ENCODE measurements at regions not wholly inside any gene's neighbourhood (a gene's known extent, or its start where the extent isn't known, plus 50 kb on each side); places are given as distances from the start of the nearest gene placed in this dataset.

DNA sequence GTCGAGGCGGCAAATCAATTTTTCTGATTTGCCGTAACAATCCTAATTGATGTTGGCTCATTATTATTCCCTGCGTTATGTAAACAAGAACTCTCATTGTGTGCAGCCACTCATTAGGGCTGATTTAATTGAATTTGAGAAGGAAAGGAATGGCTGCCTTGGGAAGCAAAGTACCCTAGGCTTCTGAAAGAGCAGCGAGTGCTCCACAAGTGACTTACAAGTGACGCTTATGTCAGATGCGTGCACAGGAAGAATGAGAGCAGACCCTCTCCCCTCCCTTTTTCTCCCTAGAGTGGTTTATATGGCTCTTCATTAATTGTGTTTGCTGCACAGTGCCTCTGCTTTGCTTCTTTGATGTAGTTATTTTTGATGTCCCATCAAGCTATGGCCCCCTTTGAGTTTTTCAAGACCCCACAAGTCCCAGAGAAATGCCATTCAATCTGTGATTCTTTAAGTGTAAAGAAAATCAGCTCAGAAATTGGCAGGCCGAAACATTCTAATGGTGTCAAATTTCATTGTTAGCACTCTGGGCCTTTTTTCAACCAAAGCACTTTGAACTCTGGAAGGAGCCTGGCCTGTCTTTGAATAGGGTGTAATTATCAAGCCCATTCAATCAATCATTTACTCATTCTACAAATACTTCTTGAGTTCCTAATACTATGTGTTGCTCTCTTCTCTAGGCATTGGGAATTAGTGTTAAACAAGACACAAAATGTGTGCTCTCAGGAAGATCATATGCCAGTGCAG is 86.8 kb upstream of the VAV3 start (continued):
- 0 out of 2 replicates have a peak, but pooled peaks have one; percentile 22 for TF ChIP-seq ZNF629 (CRISPR knock-in tag; conservative IDR thresholded peaks at IDR 0.05)
- no peak for TF ChIP-seq HDAC2 (CRISPR knock-in tag; IDR thresholded peaks at IDR 0.05)
- no peak for TF ChIP-seq GATAD1 (CRISPR knock-in tag; IDR thresholded peaks at IDR 0.05)
- TF ChIP-seq ARID3A (IDR thresholded peaks at IDR 0.05; ENCODE audit: low read depth, low read length): peak; percentile 81
- no peak for TF ChIP-seq JDP2 (CRISPR knock-in tag; IDR thresholded peaks at IDR 0.05; ENCODE audit: borderline replicate concordance)
- TF ChIP-seq GTF3A (CRISPR knock-in tag; conservative IDR thresholded peaks at IDR 0.05): no peak
- no peak for TF ChIP-seq DR1 (CRISPR knock-in tag; IDR thresholded peaks at IDR 0.05)
- TF ChIP-seq SIX4 (CRISPR knock-in tag; IDR thresholded peaks at IDR 0.05): peak; percentile 99
- 0 out of 2 replicates have a peak, but pooled peaks have one; percentile 16 for TF ChIP-seq TARDBP (CRISPR knock-in tag; IDR thresholded peaks at IDR 0.05)
- TF ChIP-seq CENPX (CRISPR knock-in tag; IDR thresholded peaks at IDR 0.05): no peak
- TF ChIP-seq, protein P1, sequence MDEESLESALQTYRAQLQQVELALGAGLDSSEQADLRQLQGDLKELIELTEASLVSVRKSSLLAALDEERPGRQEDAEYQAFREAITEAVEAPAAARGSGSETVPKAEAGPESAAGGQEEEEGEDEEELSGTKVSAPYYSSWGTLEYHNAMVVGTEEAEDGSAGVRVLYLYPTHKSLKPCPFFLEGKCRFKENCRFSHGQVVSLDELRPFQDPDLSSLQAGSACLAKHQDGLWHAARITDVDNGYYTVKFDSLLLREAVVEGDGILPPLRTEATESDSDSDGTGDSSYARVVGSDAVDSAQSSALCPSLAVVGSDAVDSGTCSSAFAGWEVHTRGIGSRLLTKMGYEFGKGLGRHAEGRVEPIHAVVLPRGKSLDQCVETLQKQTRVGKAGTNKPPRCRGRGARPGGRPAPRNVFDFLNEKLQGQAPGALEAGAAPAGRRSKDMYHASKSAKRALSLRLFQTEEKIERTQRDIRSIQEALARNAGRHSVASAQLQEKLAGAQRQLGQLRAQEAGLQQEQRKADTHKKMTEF (CRISPR knock-in tag; IDR thresholded peaks at IDR 0.05): no peak
- no peak for TF ChIP-seq ZBTB46 (CRISPR knock-in tag; IDR thresholded peaks at IDR 0.05; ENCODE audit: borderline replicate concordance)
- TF ChIP-seq ZNF354B (CRISPR knock-in tag; IDR thresholded peaks at IDR 0.05): no peak
- TF ChIP-seq RXRB (CRISPR knock-in tag; IDR thresholded peaks at IDR 0.05; ENCODE audit: borderline replicate concordance): 0 out of 2 replicates have a peak, but pooled peaks have one; percentile 11
- TF ChIP-seq HNF4A (CRISPR knock-in tag; IDR thresholded peaks at IDR 0.05): peak; percentile 71
- TF ChIP-seq RBM39 (IDR thresholded peaks at IDR 0.05; ENCODE audit: low read depth, low read length, poor library complexity, severe bottlenecking): no peak
- TF ChIP-seq ESRRA (CRISPR knock-in tag; IDR thresholded peaks at IDR 0.05; ENCODE audit: low read depth): no peak
- no peak for TF ChIP-seq PHF8 (CRISPR knock-in tag; IDR thresholded peaks at IDR 0.05)
- TF ChIP-seq KDM2A (CRISPR knock-in tag; IDR thresholded peaks at IDR 0.05; ENCODE audit: borderline replicate concordance, low read depth): no peak
- TF ChIP-seq ZFY (CRISPR knock-in tag; IDR thresholded peaks at IDR 0.05): no peak
- no peak for TF ChIP-seq TAF15 (IDR thresholded peaks at IDR 0.05; ENCODE audit: low read depth, low read length, poor library complexity, severe bottlenecking)
- no peak for TF ChIP-seq KLF6 (CRISPR knock-in tag; IDR thresholded peaks at IDR 0.05)
- TF ChIP-seq, protein P2, sequence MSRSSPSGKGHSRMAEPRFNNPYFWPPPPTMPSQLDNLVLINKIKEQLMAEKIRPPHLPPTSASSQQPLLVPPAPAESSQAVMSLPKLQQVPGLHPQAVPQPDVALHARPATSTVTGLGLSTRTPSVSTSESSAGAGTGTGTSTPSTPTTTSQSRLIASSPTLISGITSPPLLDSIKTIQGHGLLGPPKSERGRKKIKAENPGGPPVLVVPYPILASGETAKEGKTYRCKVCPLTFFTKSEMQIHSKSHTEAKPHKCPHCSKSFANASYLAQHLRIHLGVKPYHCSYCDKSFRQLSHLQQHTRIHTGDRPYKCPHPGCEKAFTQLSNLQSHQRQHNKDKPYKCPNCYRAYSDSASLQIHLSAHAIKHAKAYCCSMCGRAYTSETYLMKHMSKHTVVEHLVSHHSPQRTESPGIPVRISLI (CRISPR knock-in tag; IDR thresholded peaks at IDR 0.05; ENCODE audit: borderline replicate concordance): peak; percentile 69; the same call in 1 of the 2 replicates
- 0 out of 2 replicates have a peak, but pooled peaks have one; percentile 44 for TF ChIP-seq POGZ (CRISPR knock-in tag; IDR thresholded peaks at IDR 0.05)
- TF ChIP-seq, protein P3, sequence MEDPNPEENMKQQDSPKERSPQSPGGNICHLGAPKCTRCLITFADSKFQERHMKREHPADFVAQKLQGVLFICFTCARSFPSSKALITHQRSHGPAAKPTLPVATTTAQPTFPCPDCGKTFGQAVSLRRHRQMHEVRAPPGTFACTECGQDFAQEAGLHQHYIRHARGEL (CRISPR knock-in tag; IDR thresholded peaks at IDR 0.05): no peak

All from HepG2 (cell line).